GM13976 (cell line): ENCODE measurements at regions not wholly inside any gene's neighbourhood (a gene's known extent, or its start where the extent isn't known, plus 50 kb on each side); places are given as distances from the start of the nearest gene placed in this dataset.
"Not testable (repeated sequence)": the region's sequence is repeated elsewhere in the genome, so short reads cannot be mapped to it uniquely, and the experiment has no call there.

Experiments used
- DNase-seq: peaks from one replicate; pipeline ENCODE4 v3.0.0; 2012; ENCODE audit warnings: low spot score
- in situ Hi-C: fragments of 300-500 bp; cut with MboI; formaldehyde crosslinking; loops from one replicate; pipeline ENCODE4 v1.12.0; 2022; ENCODE audit warnings: low sequenced_read_pairs, mixed read lengths, inconsistent platforms; ENCODE audit not compliant: unreplicated experiment
- TF ChIP-seq, protein P1 (sequence below): IDR thresholded peaks from 2 replicates; pipeline ENCODE4 v1.5.1; 2012; ENCODE audit warnings: borderline replicate concordance, mild to moderate bottlenecking; ENCODE audit not compliant: insufficient read depth; ENCODE audit errors: extremely low read depth, missing control alignments, control extremely low read depth

DNA sequence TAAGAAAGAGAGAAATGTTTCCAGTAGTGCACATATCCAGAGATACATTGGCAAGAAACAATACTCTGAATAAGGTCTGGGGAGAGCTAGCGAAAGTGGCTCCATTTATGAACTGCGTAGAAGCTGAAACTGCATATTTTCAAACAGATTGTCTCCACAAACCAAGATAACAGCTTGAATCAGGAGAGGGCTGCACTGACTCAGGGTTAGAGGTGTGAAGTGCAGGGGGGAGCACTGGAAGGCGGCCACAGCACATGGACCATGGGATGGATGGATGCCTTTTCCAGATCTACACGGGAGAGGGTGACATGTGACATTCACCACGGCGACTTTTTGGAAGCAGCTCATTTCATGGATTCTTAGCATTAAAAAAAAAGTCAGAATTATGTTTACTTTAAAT, 729.4 kb downstream of the RNF144A start:
- in situ Hi-C loops, result no loop called here
- DNase-seq, result no peak
- TF ChIP-seq, protein P1, sequence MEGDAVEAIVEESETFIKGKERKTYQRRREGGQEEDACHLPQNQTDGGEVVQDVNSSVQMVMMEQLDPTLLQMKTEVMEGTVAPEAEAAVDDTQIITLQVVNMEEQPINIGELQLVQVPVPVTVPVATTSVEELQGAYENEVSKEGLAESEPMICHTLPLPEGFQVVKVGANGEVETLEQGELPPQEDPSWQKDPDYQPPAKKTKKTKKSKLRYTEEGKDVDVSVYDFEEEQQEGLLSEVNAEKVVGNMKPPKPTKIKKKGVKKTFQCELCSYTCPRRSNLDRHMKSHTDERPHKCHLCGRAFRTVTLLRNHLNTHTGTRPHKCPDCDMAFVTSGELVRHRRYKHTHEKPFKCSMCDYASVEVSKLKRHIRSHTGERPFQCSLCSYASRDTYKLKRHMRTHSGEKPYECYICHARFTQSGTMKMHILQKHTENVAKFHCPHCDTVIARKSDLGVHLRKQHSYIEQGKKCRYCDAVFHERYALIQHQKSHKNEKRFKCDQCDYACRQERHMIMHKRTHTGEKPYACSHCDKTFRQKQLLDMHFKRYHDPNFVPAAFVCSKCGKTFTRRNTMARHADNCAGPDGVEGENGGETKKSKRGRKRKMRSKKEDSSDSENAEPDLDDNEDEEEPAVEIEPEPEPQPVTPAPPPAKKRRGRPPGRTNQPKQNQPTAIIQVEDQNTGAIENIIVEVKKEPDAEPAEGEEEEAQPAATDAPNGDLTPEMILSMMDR, result no peak

DNA sequence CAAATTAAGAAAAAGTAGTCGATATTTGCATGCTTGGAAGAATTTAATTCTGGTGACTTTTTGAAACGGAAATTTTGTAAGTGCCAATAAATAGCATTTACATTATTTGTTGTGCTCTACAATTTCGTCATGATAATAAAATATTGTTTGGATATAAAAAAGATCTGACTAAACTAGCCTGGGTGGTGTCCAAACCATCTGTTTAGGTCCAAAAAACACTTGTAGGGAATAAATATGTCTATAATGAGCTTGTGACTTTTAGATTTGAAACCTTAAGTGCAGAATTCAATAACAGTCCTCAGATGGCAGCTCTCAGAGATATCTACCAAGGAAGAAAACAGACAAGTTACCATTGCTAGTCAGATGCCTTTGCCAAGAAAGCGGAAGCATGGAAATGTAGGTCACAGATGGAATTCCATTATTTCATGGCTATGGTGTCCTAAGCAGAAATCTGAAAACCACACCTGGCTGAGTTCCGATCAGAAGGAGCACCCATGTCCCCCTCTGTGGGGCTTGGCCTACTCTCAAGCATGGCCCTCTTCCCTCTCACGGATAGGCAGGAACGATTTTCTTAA, 731.1 kb downstream of the RNF144A start:
- DNase-seq, result no peak
- in situ Hi-C loops, result no loop called here
- TF ChIP-seq, protein P1, result no peak

DNA sequence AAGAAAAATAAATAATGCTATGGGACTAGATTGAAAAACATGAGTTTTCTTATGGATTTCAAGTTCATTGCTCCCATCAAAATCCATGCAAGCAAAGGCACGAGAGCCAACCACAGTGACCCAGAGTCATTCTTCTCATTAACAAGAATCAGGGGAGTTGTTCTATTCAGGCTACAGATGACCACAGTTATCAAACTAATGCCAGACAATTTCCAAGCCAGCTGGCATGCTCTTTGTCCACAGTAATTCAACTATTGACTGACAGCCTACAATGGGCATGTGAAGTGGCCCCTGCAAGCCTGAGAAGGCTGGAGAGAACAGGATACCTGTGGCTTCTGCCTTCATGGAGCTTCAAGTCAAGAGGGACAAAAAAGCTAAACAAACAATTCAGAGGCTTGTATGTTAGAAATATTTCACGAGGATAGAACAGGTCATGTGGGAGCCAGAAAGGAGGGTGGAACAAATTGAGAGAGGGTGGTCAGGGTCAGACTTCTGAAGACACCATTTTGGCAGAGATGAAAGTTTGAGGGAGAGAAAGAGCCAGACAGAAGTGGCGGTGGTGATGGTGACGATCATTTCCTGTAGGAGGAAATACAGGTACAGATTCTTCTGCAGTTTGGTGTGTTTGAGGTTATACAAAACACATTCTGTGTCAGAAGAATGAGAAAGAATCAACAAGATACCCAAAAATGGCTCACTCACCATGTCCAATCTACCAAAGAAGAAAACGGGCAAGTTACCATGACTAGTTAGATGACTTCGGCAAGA, 732.4 kb downstream of the RNF144A start:
- TF ChIP-seq, protein P1, result no peak
- in situ Hi-C loops, result no loop called here
- no peak for DNase-seq

DNA sequence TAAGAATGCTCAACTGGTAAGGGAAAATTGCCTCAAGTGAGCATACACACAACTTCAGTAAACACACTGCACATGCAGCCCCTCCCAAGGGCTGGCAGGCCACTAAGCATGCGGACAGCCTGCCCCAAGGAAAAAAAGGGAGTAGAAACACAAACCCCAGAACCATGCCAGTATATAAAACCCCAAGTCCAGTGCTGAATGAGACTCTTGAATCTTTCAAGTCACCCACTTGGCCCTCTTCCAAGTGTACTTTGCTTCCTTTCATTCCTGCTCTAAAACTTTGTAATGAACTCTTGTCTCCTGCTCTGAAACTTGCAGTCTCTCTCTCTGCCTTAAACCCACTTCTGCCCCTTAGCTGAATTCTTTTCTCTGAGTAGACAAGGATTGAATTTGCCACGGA, 736.4 kb downstream of the RNF144A start:
- DNase-seq, result no peak
- TF ChIP-seq, protein P1, result no peak
- in situ Hi-C loops, result no loop called here

DNA sequence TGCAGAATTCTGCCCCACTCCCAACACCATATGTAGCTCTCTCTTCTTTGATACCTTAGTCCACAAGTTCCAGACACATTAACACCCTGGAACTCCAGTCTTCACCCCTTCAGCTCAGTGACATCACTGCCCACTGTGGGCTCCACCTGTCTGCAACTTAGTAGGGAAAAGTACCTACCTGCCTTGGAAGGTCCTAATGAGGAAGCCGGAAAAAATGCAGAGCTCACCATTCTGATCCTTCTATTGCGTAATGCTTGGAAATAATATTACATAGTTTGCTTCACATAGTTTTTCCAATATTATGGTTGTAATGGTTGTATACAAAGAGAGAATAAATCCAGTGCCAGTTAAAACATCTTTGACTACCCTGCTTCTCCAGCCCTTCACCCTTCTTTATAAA, 738.4 kb downstream of the RNF144A start:
- DNase-seq, result no peak
- TF ChIP-seq, protein P1, result no peak
- in situ Hi-C loops, result no loop called here

DNA sequence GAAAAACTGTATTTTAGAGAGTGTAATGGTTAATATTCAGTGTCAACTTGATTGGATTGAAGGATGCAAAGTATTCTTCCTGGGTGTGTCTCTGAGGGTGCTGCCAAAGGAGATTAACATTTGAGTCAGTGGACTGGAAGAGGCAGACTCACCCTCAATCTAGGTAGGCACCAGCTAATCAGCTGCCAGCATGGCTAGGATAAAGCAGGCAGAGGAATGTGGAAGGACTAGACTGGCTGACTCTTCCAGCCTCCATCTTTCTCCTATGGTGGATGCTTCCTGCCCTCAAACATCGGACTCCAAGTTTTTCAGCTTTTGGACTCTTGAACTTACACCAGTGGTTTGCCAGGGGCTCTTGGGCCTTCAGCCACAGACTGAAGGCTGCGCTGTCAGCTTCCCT, 740.3 kb downstream of the RNF144A start:
- in situ Hi-C loops, DNase-seq: not testable (repeated sequence)

DNA sequence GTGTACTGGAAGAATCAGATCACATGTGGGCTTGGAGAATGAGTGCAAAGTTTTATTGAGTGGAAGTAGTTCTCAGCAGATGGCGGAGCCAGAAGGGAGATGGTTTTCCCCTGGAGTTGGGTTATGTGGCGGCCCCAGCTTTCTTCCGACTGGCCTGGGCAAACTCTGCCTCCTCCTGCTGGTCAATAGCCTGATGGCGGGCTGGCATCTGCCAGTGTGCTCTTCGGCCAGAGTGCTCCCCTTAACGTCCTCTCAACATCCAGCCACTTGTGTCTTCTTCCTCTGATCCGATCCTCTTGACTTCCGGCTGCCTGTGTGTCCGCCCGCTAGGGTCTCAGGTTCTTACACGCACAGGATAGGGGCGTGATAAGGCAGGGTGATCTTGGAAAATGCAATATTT, 741.3 kb downstream of the RNF144A start:
- in situ Hi-C loops, result no loop called here
- TF ChIP-seq, protein P1, result no peak
- DNase-seq, result no peak
